HepG2 (cell line): ENCODE measurements at regions not wholly inside any gene's neighbourhood (a gene's known extent, or its start where the extent isn't known, plus 50 kb on each side); places are given as distances from the start of the nearest gene placed in this dataset.

Source experiments
- ATAC-seq: fragments of 200-7000 bp; cut with Tn5 transposase; 3 replicates; pipeline ENCODE4 v1.9.1; 2020; ENCODE audit warnings: mild to moderate bottlenecking, moderate library complexity
- BruUV-seq: library from RNA; stranded (reverse); fragments of 400-500 nt; replicated peaks from 2 replicates; lab custom pipeline; 2021; lab: Mats Ljungman, UMichigan
- CTCF ChIA-PET: fragments of 300-600 bp; formaldehyde crosslinking; extraction: SDS; loops from one replicate; lab custom pipeline; 2021; ENCODE audit warnings: low total read pairs, inconsistent platforms, low intra/inter-chr PET ratio; lab: Yijun Ruan, JAX
- POLR2A ChIA-PET: fragments of 350-600 bp; sonication (Branson Sonifier 250); formaldehyde crosslinking; loops from one replicate; lab custom pipeline; 2020; ENCODE audit warnings: antibody characterized with exemption, inconsistent platforms; lab: Yijun Ruan, JAX
- DNase-seq: peaks from one replicate; pipeline ENCODE4 v3.0.0-alpha.2; 2015; ENCODE audit warnings: low spot score
- FAIRE-seq: peaks from 3 replicates; lab custom pipeline; 2011; peaks lifted over from hg19 to GRCh38; lab: Jason Lieb, UNC
- H2AFZ ChIP-seq: one replicate; pipeline ENCODE4 v1.6.1; 2011; ENCODE audit warnings: low read length, inconsistent platforms
- H3K27ac ChIP-seq: fragments of 300-600 bp; 3 replicates; pipeline ENCODE4 v1.8.0; 2011; ENCODE audit warnings: mixed run types, mild to moderate bottlenecking, mixed read lengths, low read length, inconsistent platforms; ENCODE audit not compliant: insufficient read depth; ENCODE audit errors: extremely low read length
- H3K27me3 ChIP-seq, 2 experiments: fragments of 200-600 bp in 1 of 2; 2 replicates in 1 of 2; 3 replicates in 1 of 2; pipeline versions ENCODE4 v1.6.0 to v1.8.0; 2011; ENCODE audit warnings: low read length in 2 of 2, mild to moderate bottlenecking in 2 of 2, moderate library complexity in 2 of 2, inconsistent platforms in 1 of 2; ENCODE audit not compliant: insufficient read depth in 2 of 2, control insufficient read depth in 1 of 2
- H3K36me3 ChIP-seq, 2 experiments: fragments of 200-600 bp in 1 of 2; replicated peaks in 1 of 2; 2 replicates in 1 of 2; 3 replicates in 1 of 2; pipeline versions ENCODE4 v1.5.1 to v1.8.0; 2011; ENCODE audit warnings: low read length in 2 of 2, inconsistent platforms in 1 of 2; ENCODE audit not compliant: insufficient read depth in 2 of 2, control insufficient read depth in 1 of 2
- H3K4me1 ChIP-seq: 2 replicates; pipeline ENCODE4 v1.5.1; 2012; ENCODE audit warnings: low read length, inconsistent platforms; ENCODE audit not compliant: insufficient read depth
- H3K4me2 ChIP-seq: 2 replicates; pipeline ENCODE4 v1.6.0; 2011; ENCODE audit warnings: low read depth, low read length, inconsistent platforms
- H3K4me3 ChIP-seq, 3 experiments: fragments of 200-600 bp in 1 of 3; sonication (generic), shearing (Covaris generic) in 1 of 3; replicated peaks in 1 of 3; 2 replicates each; pipeline ENCODE4 v1.5.1; 2011 to 2016; ENCODE audit warnings: low read length in 3 of 3, inconsistent platforms in 2 of 3, low read depth in 2 of 3, mild to moderate bottlenecking in 2 of 3, control low read depth in 1 of 3, mixed read lengths in 1 of 3; ENCODE audit not compliant: insufficient read depth in 1 of 3
- H3K79me2 ChIP-seq: one replicate; pipeline ENCODE4 v1.6.1; 2011; ENCODE audit warnings: low read length, inconsistent platforms; ENCODE audit not compliant: insufficient read depth
- H3K9ac ChIP-seq: 2 replicates; pipeline ENCODE4 v1.6.0; 2011; ENCODE audit warnings: mild to moderate bottlenecking, low read depth, low read length, inconsistent platforms; ENCODE audit not compliant: insufficient read depth
- H3K9me3 ChIP-seq: 2 replicates; pipeline ENCODE4 v1.5.1; 2012; ENCODE audit warnings: mild to moderate bottlenecking, low read length
- H4K20me1 ChIP-seq: 2 replicates; pipeline ENCODE4 v1.6.0; 2011; ENCODE audit warnings: inconsistent platforms, mild to moderate bottlenecking, low read length, moderate library complexity; ENCODE audit not compliant: insufficient read depth
- HMGXB4 ChIP-seq, 2 experiments: sonication (generic) in 1 of 2; formaldehyde crosslinking in 1 of 2; IDR thresholded peaks; 2 replicates each; pipeline versions ENCODE4 v1.4.0 to v1.6.1; 2018 to 2020; ENCODE audit warnings: missing genetic modification reagents in 2 of 2, borderline replicate concordance in 1 of 2, low read depth in 1 of 2, mild to moderate bottlenecking in 1 of 2, missing biosample characterization in 1 of 2
- NKX3-1 ChIP-seq: sonication (generic); formaldehyde crosslinking; IDR thresholded peaks from 2 replicates; pipeline ENCODE4 v1.5.0; 2020; ENCODE audit warnings: missing genetic modification reagents
- SNRNP70 ChIP-seq: fragments of 200-400 bp; formaldehyde crosslinking; IDR thresholded peaks from 2 replicates; pipeline ENCODE4 v1.6.1; 2017; ENCODE audit warnings: mild to moderate bottlenecking, low read depth, low read length, moderate library complexity
- YEATS2 ChIP-seq: sonication (generic); formaldehyde crosslinking; IDR thresholded peaks from 2 replicates; pipeline ENCODE4 v1.4.0; 2020; ENCODE audit warnings: missing genetic modification reagents, borderline replicate concordance
- ZNF235 ChIP-seq: sonication (generic); formaldehyde crosslinking; IDR thresholded peaks from 2 replicates; pipeline ENCODE4 v1.8.1; 2023; ENCODE audit warnings: mild to moderate bottlenecking, missing genetic modification reagents, borderline replicate concordance
- ZNF333 ChIP-seq: sonication (generic); formaldehyde crosslinking; IDR thresholded peaks from 2 replicates; pipeline ENCODE4 v1.4.0; 2020; ENCODE audit warnings: mild to moderate bottlenecking, missing genetic modification reagents, borderline replicate concordance
- WGBS: methylation state at CpG from one replicate; pipeline ENCODE4 v1.1.6; 2017; ENCODE audit warnings: low lambda C conversion rate; 5-methylcytosine and 5-hydroxymethylcytosine counted together
- in situ Hi-C: cut with HindIII; loops from 2 replicates; pipeline ENCODE4 v1.10.0; 2017; ENCODE audit warnings: low pct_unique_long_range_greater_than_20kb; ENCODE audit not compliant: extremely low pct_ligation_motif_present
- intact Hi-C: fragments of 100-400 bp; cut with micrococcal nuclease; formaldehyde crosslinking; loops from one replicate; pipeline ENCODE4 v1.10.0; 2022; ENCODE audit not compliant: unreplicated experiment

- FAIRE-seq (no peak), ATAC-seq (no peak), DNase-seq (no peak)
- BruUV-seq, result no TSS peak
- ChIA-PET POLR2A (no interaction called here), CTCF (no interaction called here)
- H3K27ac ChIP-seq, result no peak overlapping the region
- TF ChIP-seq YEATS2 (CRISPR knock-in tag), result no peak
- TF ChIP-seq NKX3-1, result no peak
- no peak for TF ChIP-seq HMGXB4 (CRISPR knock-in tag; IDR thresholded peaks at IDR 0.05; ENCODE audit: borderline replicate concordance in 1 of 2, low read depth in 1 of 2)
- no peak for TF ChIP-seq SNRNP70
- no peak for TF ChIP-seq ZNF235 (CRISPR knock-in tag)
- no peak for TF ChIP-seq ZNF333 (CRISPR knock-in tag)
- H3K4me2 ChIP-seq, result no peak overlapping the region
- H3K9ac ChIP-seq, result no peak overlapping the region
- intact Hi-C loops, result no loop called here
- in situ Hi-C loops, result no loop called here
- no peaks in the 10 kb centered on the region for H3K36me3 ChIP-seq
- H2AFZ ChIP-seq, result no peak overlapping the region
- WGBS, result 6% methylated on average over 12 of the region's 12 CpGs
- H3K4me1 ChIP-seq, result no peaks in the 10 kb centered on the region
- no peaks in the 10 kb centered on the region for H3K9me3 ChIP-seq
- H3K4me3 ChIP-seq, result no peak overlapping the region
- no peaks in the 10 kb centered on the region; a peak in 1 of 5 replicates for H3K27me3 ChIP-seq
- H4K20me1 ChIP-seq, result no peaks in the 10 kb centered on the region
- H3K79me2 ChIP-seq, result no peaks in the 10 kb centered on the region
Observed at GRCh38 chr1:232553050-232553754, 76.7 kb downstream of the SIPA1L2 start.
